B cell (primary cell): ENCODE measurements at regions not wholly inside any gene's neighbourhood (a gene's known extent, or its start where the extent isn't known, plus 50 kb on each side); places are given as distances from the start of the nearest gene placed in this dataset.

ENCODE experiments used
- ATAC-seq: fragments of 200-7000 bp; cut with Tn5 transposase; one replicate; pipeline ENCODE4 v1.10.0; 2021; ENCODE audit warnings: low read depth, mild to moderate bottlenecking, moderate number of reproducible peaks, moderate library complexity
- CTCF ChIA-PET: fragments of 350-600 bp; sonication (Branson Sonifier 250); formaldehyde crosslinking; loops from one replicate; lab custom pipeline; 2021; ENCODE audit warnings: antibody characterized with exemption, inconsistent platforms; lab: Charles Lee
- POLR2A ChIA-PET: fragments of 350-600 bp; sonication (Branson Sonifier 250); formaldehyde crosslinking; loops from one replicate; lab custom pipeline; 2021; ENCODE audit warnings: antibody characterized with exemption; lab: Charles Lee
- DNase-seq: peaks from one replicate; pipeline ENCODE4 v3.0.0; 2013
- H2AFZ ChIP-seq: 2 replicates; pipeline ENCODE4 v1.6.1; 2012; ENCODE audit warnings: mild to moderate bottlenecking, low read depth, low read length; ENCODE audit not compliant: insufficient read depth, poor library complexity, severe bottlenecking
- H3K27ac ChIP-seq, 2 donors: 1 replicate in 1 of 2; 2 replicates in 1 of 2; pipeline ENCODE4 v1.5.1; 2012 to 2013; ENCODE audit warnings: low read length in 2 of 2, mild to moderate bottlenecking in 2 of 2, moderate library complexity in 1 of 2
- H3K27me3 ChIP-seq, 4 experiments: fragments of 200-600 bp in 1 of 4; sonication (generic) in 1 of 4; replicated peaks in 1 of 4; 1 replicate in 2 of 4; 2 replicates in 2 of 4; pipeline versions ENCODE4 v1.6.1 to v1.7.0; 2013 to 2016; ENCODE audit warnings: low read length in 3 of 4, mild to moderate bottlenecking in 2 of 4, mixed read lengths in 1 of 4, moderate library complexity in 1 of 4; ENCODE audit not compliant: insufficient read depth in 4 of 4, control insufficient read depth in 3 of 4; ENCODE audit errors: control extremely low read depth in 1 of 4
- H3K36me3 ChIP-seq, 2 experiments: replicated peaks in 1 of 2; 1 replicate in 1 of 2; 2 replicates in 1 of 2; pipeline versions ENCODE4 v1.6.1 to v1.7.1; 2013; ENCODE audit warnings: low read length in 1 of 2; ENCODE audit not compliant: insufficient read depth in 2 of 2, control insufficient read depth in 1 of 2; ENCODE audit errors: control extremely low read depth in 1 of 2, extremely low read depth in 1 of 2
- H3K4me1 ChIP-seq, 2 donors: fragments of 200-600 bp in 1 of 2; sonication (generic) in 1 of 2; 1 replicate in 1 of 2; 2 replicates in 1 of 2; pipeline versions ENCODE4 v1.5.1 to v1.6.1; 2013 to 2017; ENCODE audit warnings: low read length in 2 of 2; ENCODE audit not compliant: control insufficient read depth in 2 of 2, insufficient read depth in 2 of 2
- H3K4me2 ChIP-seq: replicated peaks from 2 replicates; pipeline ENCODE3; 2012; ENCODE audit warnings: mild to moderate bottlenecking, low read depth, low read length; ENCODE audit not compliant: poor library complexity, severe bottlenecking
- H3K4me3 ChIP-seq, 5 experiments: fragments of 200-600 bp in 1 of 5; sonication (generic) in 1 of 5; 1 replicate in 3 of 5; 2 replicates in 2 of 5; pipeline versions ENCODE4 v1.5.1 to v1.7.0; 2011 to 2016; ENCODE audit warnings: low read length in 4 of 5, mild to moderate bottlenecking in 4 of 5, low read depth in 2 of 5, control low read depth in 1 of 5, moderate library complexity in 1 of 5; ENCODE audit not compliant: insufficient read depth in 1 of 5; ENCODE audit errors: control extremely low read depth in 1 of 5, extremely low read depth in 1 of 5
- H3K79me2 ChIP-seq: fragments of 200-600 bp; sonication (generic); one replicate; pipeline ENCODE4 v1.6.0; 2016; ENCODE audit warnings: low read length; ENCODE audit not compliant: control insufficient read depth, insufficient read depth
- H3K9ac ChIP-seq: fragments of 200-600 bp; sonication (generic); 2 replicates; pipeline ENCODE4 v1.6.1; 2017; ENCODE audit warnings: mild to moderate bottlenecking, low read length, moderate library complexity
- H3K9me3 ChIP-seq, 3 donors: one replicate each; pipeline versions ENCODE4 v1.6.1 to v1.7.1; 2013; ENCODE audit warnings: low read length in 2 of 3; ENCODE audit not compliant: control insufficient read depth in 2 of 3, insufficient read depth in 1 of 3; ENCODE audit errors: control extremely low read depth in 1 of 3
- H4K20me1 ChIP-seq: 2 replicates; pipeline ENCODE4 v1.6.0; 2012; ENCODE audit warnings: mild to moderate bottlenecking, low read length; ENCODE audit not compliant: insufficient read depth, control insufficient read depth, poor library complexity, severe bottlenecking
- H3K27ac Mint-ChIP-seq: one replicate; pipeline ENCODE4 v1.8.0; 2021; ENCODE audit warnings: mixed read lengths
- H3K27me3 Mint-ChIP-seq: one replicate; pipeline ENCODE4 v1.8.0; 2021; ENCODE audit warnings: mixed read lengths
- H3K4me1 Mint-ChIP-seq: one replicate; pipeline ENCODE4 v1.8.0; 2021; ENCODE audit warnings: mixed read lengths
- H3K4me3 Mint-ChIP-seq: one replicate; pipeline ENCODE4 v1.8.0; 2021; ENCODE audit warnings: mixed read lengths
- H3K9me3 Mint-ChIP-seq: one replicate; pipeline ENCODE4 v1.8.0; 2022; ENCODE audit warnings: mixed read lengths; ENCODE audit not compliant: insufficient read depth
- EZH2 ChIP-seq: IDR thresholded peaks from 2 replicates; pipeline ENCODE4 v1.6.1; 2012; ENCODE audit warnings: borderline replicate concordance, low read depth, mild to moderate bottlenecking, moderate library complexity, low read length; ENCODE audit not compliant: insufficient read depth, poor library complexity, severe bottlenecking
- WGBS: methylation state at CpG from one replicate; pipeline ENCODE4 v1.1.5; 2013; ENCODE audit warnings: missing lambda C conversion rate; ENCODE audit not compliant: insufficient coverage; 5-methylcytosine and 5-hydroxymethylcytosine counted together
- intact Hi-C: fragments of 100-400 bp; cut with micrococcal nuclease; formaldehyde crosslinking; loops from one replicate; pipeline ENCODE4 v1.10.0; 2022
- TF ChIP-seq, protein P1 (sequence below): fragments of 200-600 bp; IDR thresholded peaks from one replicate; pipeline ENCODE4 v1.8.0; 2022; ENCODE audit warnings: antibody characterized with exemption, mild to moderate bottlenecking

DNA sequence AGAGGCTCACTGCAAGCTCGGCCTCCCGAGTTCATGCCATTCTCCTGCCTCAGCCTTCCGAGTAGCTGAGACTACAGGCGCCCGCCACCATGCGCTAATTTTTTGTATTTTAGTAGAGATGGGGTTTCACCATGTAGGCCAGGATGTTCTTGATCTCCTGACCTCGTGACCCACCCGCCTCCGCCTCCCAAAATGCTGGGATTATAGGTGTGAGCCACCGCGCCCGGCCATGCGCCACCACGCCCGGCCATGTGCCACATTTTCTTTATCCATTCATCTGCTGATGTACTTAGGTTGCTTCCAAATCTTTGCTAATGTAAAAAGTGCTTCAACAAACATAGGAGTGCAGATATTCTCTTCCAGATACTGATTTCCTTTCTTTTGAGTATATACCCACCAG lies 408.6 kb downstream of the CAAP1 start:
- Histone ChIP-seq H3K27ac (no peak overlapping the region), H3K79me2 (no peaks in the 10 kb centered on the region), H3K4me3 (no peak overlapping the region), H3K27me3 (no peaks in the 10 kb centered on the region), H3K4me2 (no peak overlapping the region), H3K9me3 (no peaks in the 10 kb centered on the region), H3K36me3 (no peaks in the 10 kb centered on the region), H2AFZ (no peak overlapping the region), H4K20me1 (no peaks in the 10 kb centered on the region), H3K9ac (no peak overlapping the region), H3K4me1 (no peaks in the 10 kb centered on the region)
- Mint-ChIP-seq H3K27me3 (no peaks in the 10 kb centered on the region), H3K27ac (no peak overlapping the region), H3K9me3 (peaks cover 4% of the 10 kb centered on the region), H3K4me3 (no peak overlapping the region), H3K4me1 (no peaks in the 10 kb centered on the region)
- WGBS = 100% methylated on average over 10 of the region's 15 CpGs
- intact Hi-C loops = no loop called here
- no peak for ATAC-seq
- no peak for DNase-seq
- POLR2A ChIA-PET = no interaction called here
- TF ChIP-seq, protein P1, sequence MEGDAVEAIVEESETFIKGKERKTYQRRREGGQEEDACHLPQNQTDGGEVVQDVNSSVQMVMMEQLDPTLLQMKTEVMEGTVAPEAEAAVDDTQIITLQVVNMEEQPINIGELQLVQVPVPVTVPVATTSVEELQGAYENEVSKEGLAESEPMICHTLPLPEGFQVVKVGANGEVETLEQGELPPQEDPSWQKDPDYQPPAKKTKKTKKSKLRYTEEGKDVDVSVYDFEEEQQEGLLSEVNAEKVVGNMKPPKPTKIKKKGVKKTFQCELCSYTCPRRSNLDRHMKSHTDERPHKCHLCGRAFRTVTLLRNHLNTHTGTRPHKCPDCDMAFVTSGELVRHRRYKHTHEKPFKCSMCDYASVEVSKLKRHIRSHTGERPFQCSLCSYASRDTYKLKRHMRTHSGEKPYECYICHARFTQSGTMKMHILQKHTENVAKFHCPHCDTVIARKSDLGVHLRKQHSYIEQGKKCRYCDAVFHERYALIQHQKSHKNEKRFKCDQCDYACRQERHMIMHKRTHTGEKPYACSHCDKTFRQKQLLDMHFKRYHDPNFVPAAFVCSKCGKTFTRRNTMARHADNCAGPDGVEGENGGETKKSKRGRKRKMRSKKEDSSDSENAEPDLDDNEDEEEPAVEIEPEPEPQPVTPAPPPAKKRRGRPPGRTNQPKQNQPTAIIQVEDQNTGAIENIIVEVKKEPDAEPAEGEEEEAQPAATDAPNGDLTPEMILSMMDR = no peak
- TF ChIP-seq EZH2 = no peak
- CTCF ChIA-PET = no interaction called here

DNA sequence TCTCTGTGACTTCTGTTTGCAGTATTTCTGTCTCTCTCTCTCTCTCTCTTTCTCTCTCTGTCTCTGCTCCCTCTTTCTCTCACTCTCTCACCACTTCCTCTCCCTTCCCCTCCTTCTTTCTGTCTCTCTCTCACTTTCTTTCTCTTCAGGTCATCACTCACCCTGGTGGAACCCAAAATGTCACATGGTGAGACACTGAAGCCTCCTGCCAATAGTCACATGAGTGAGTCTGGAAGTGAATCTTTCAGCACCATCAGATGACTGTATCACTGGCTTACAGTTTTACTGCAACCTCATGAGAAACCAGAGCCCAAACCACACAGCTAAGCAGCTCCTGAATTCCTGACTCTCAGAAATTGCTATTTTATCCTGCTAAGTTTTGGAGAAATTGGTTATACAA lies 414.6 kb downstream of the CAAP1 start:
- DNase-seq (no peak), ATAC-seq (no peak)
- Histone ChIP-seq H3K79me2 (no peaks in the 10 kb centered on the region), H3K9me3 (no peaks in the 10 kb centered on the region), H3K36me3 (no peaks in the 10 kb centered on the region), H3K9ac (no peak overlapping the region), H3K27me3 (no peaks in the 10 kb centered on the region), H4K20me1 (no peaks in the 10 kb centered on the region), H3K27ac (no peak overlapping the region), H3K4me3 (no peak overlapping the region), H2AFZ (no peak overlapping the region), H3K4me2 (no peak overlapping the region), H3K4me1 (no peaks in the 10 kb centered on the region)
- no peak for TF ChIP-seq EZH2
- no peak overlapping the region for H3K4me3 Mint-ChIP-seq
- no peaks in the 10 kb centered on the region for H3K27me3 Mint-ChIP-seq
- CTCF ChIA-PET = no interaction called here
- no peaks in the 10 kb centered on the region for H3K4me1 Mint-ChIP-seq
- no peak overlapping the region for H3K27ac Mint-ChIP-seq
- intact Hi-C loops = no loop called here
- peaks cover 8% of the 10 kb centered on the region for H3K9me3 Mint-ChIP-seq
- POLR2A ChIA-PET = no interaction called here
